ENCODE measurements at regions not wholly inside any gene's neighbourhood (a gene's known extent, or its start where the extent isn't known, plus 50 kb on each side); places are given as distances from the start of the nearest gene placed in this dataset.

DNA sequence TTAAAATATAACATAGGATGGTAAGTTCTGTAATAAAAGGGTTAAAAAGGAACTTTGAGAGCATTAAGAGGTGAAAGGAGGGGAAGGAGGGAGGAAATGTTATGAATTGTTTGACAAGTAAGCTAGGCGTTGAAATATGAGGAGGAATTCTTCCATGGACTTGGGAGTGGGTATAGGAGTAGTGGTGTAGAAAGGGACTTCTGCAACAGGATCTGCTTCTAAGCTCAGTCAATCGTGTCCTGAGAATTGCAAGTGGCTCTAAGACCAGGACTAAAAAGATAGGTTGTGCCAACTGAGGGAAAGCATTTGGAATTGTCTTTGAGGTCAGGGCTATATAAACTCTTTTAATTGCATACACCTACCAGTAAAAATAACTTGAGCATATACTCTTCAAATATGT, 74.1 kb upstream of the SLC38A2 start:
- H3K4me1 ChIP-seq (ENCODE audit: control insufficient read depth in 1 of 2, insufficient read depth in 2 of 2, low read length in 2 of 2), result peaks cover 89 to 94% of the 10 kb centered on the region in 2 experiments

DNA sequence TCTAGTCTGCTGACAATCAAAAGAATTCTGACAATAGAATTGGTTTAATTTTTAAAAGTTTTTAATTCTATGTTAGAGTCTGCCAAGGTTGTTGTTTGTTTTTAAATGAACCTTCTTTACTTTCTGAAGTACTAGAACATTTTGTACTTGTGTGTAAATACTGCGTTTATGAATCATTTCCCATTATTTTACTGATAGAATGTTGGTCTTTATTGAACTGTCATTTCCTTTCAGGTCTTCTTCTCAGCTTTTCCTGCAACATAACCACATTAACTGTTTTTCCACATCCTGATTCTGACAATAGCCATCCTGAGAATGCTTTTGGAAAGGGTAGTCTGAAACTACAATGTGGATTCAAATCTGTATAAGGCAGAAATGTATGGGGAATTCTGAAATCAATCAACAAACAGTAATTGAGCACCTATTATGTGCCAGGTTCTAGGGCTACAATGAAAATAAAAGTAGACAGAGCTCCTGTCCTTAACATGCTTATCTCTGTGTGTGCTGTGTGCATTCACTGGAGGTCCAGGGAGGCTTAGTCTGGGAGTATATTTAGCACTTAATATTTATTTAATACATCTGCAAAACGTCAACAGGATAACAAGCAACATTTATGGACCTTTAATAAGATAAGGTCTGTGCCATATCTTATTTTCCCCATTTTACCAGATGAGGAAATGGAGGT, 73.1 kb upstream of the SLC38A2 start:
- no peaks in the 10 kb centered on the region; the same call in 1 of the 2 replicates for H3K79me2 ChIP-seq (ENCODE audit: insufficient read depth, low read length)
- RAD21 ChIA-PET (ENCODE audit: low non-redundant PET in 1 of 2, low total read pairs in 2 of 2, uncharacterized antibody in 2 of 2, unreplicated experiment in 2 of 2), result no interaction called here
- H2AFZ ChIP-seq (ENCODE audit: low read depth, low read length, poor library complexity, severe bottlenecking), result no peak overlapping the region
- DNase-seq (ENCODE audit: low read depth, low spot score), result no peak
- no peaks in the 10 kb centered on the region for H3K36me3 ChIP-seq (ENCODE audit: control insufficient read depth in 1 of 2, insufficient read depth in 2 of 2, low read length in 2 of 2)
- peak overlapping the region; percentile 93; the same call in 1 of the 2 replicates for H3K27ac ChIP-seq (ENCODE audit: low read depth, low read length)
- CTCF ChIA-PET, result no interaction called here
- peaks cover 86 to 92% of the 10 kb centered on the region in 2 experiments for H3K4me1 ChIP-seq (ENCODE audit: control insufficient read depth in 1 of 2, insufficient read depth in 2 of 2, low read length in 2 of 2)
- ATAC-seq, result no peak
- intact Hi-C loops (cut with micrococcal nuclease), result no loop called here
- peak overlapping the region; percentile 60 for H3K4me2 ChIP-seq (ENCODE audit: low read length)
- no peaks in the 10 kb centered on the region for H4K20me1 ChIP-seq (ENCODE audit: insufficient read depth)
- peak overlapping the region; percentile 19 for H3K9ac ChIP-seq (ENCODE audit: low read length)
- H3K9me2 ChIP-seq (ENCODE audit: insufficient read depth), result no peaks in the 10 kb centered on the region
- POLR2A ChIA-PET, result interaction anchor here (0.5 kb wide), 1 partner anchor 14 kb away, joined by 3 read pairs; no protein-coding TSS in a partner anchor
- no peaks in the 10 kb centered on the region for H3K27me3 ChIP-seq (ENCODE audit: insufficient read depth, low read length)
- TF ChIP-seq EGR1 (IDR thresholded peaks at IDR 0.05; ENCODE audit: low read depth) (no peak), SP1 (IDR thresholded peaks at IDR 0.05; ENCODE audit: low read depth) (0 out of 2 replicates have a peak, but pooled peaks have one; percentile 29)
- BruUV-seq (replicated peaks), result no TSS peak
- no peak overlapping the region for H3K4me3 ChIP-seq (replicated peaks in 1 of 2; ENCODE audit: low read depth in 1 of 2, low read length in 2 of 2)
- no peaks in the 10 kb centered on the region for H3K9me3 ChIP-seq (ENCODE audit: control insufficient read depth in 1 of 2, insufficient read depth in 1 of 2, low read depth in 1 of 2, low read length in 2 of 2)

More for the DNA sequence above, 74.1 kb upstream of the SLC38A2 start:
- Histone ChIP-seq H4K20me1 (ENCODE audit: insufficient read depth) (no peaks in the 10 kb centered on the region), H3K27me3 (ENCODE audit: insufficient read depth, low read length) (no peaks in the 10 kb centered on the region), H3K79me2 (ENCODE audit: insufficient read depth, low read length) (no peaks in the 10 kb centered on the region; the same call in 1 of the 2 replicates), H3K4me3 (replicated peaks in 1 of 2; ENCODE audit: low read depth in 1 of 2, low read length in 2 of 2) (no peak overlapping the region), H3K9ac (ENCODE audit: low read length) (peak overlapping the region; percentile 27), H2AFZ (ENCODE audit: low read depth, low read length, poor library complexity, severe bottlenecking) (no peak overlapping the region), H3K4me2 (ENCODE audit: low read length) (peak overlapping the region; percentile 44), H3K36me3 (ENCODE audit: control insufficient read depth in 1 of 2, insufficient read depth in 2 of 2, low read length in 2 of 2) (no peaks in the 10 kb centered on the region), H3K9me2 (ENCODE audit: insufficient read depth) (no peaks in the 10 kb centered on the region), H3K9me3 (ENCODE audit: control insufficient read depth in 1 of 2, insufficient read depth in 1 of 2, low read depth in 1 of 2, low read length in 2 of 2) (no peaks in the 10 kb centered on the region), H3K27ac (ENCODE audit: low read depth, low read length) (peak overlapping the region; percentile 93)
- POLR2A ChIA-PET, result no interaction called here
- RAD21 ChIA-PET (ENCODE audit: low non-redundant PET in 1 of 2, low total read pairs in 2 of 2, uncharacterized antibody in 2 of 2, unreplicated experiment in 2 of 2), result no interaction called here
- DNase-seq (ENCODE audit: low read depth, low spot score) (no peak), ATAC-seq (no peak)
- no TSS peak for BruUV-seq (replicated peaks)
- intact Hi-C loops (cut with micrococcal nuclease), result no loop called here
- CTCF ChIA-PET, result no interaction called here
- TF ChIP-seq ZNF274 (IDR thresholded peaks at IDR 0.05; ENCODE audit: low read depth, low read length), result no peak
- TF ChIP-seq, protein P1, sequence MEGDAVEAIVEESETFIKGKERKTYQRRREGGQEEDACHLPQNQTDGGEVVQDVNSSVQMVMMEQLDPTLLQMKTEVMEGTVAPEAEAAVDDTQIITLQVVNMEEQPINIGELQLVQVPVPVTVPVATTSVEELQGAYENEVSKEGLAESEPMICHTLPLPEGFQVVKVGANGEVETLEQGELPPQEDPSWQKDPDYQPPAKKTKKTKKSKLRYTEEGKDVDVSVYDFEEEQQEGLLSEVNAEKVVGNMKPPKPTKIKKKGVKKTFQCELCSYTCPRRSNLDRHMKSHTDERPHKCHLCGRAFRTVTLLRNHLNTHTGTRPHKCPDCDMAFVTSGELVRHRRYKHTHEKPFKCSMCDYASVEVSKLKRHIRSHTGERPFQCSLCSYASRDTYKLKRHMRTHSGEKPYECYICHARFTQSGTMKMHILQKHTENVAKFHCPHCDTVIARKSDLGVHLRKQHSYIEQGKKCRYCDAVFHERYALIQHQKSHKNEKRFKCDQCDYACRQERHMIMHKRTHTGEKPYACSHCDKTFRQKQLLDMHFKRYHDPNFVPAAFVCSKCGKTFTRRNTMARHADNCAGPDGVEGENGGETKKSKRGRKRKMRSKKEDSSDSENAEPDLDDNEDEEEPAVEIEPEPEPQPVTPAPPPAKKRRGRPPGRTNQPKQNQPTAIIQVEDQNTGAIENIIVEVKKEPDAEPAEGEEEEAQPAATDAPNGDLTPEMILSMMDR (IDR thresholded peaks at IDR 0.05 in 2 of 3, conservative IDR thresholded peaks at IDR 0.05 in 1 of 3; ENCODE audit: borderline replicate concordance in 1 of 3, insufficient read depth in 1 of 3, low read depth in 2 of 3, low read length in 2 of 3), result no peak
- TF ChIP-seq POLR2AphosphoS5 (IDR thresholded peaks at IDR 0.05; ENCODE audit: low read depth, low read length), result no peak
- peak; percentile 6; the same call in 1 of the 2 replicates for TF ChIP-seq FOSL1 (IDR thresholded peaks at IDR 0.05; ENCODE audit: low read depth)

Measured in HCT116 (cell line).